ENCODE measurements at regions not wholly inside any gene's neighbourhood (a gene's known extent, or its start where the extent isn't known, plus 50 kb on each side); places are given as distances from the start of the nearest gene placed in this dataset.

- Histone ChIP-seq H3K4me1 (ENCODE audit: control insufficient read depth, insufficient read depth, low read length, poor library complexity, severe bottlenecking) (peaks cover 10% of the 10 kb centered on the region), H3K27ac (ENCODE audit: insufficient read depth, low read length, poor library complexity, severe bottlenecking) (no peak overlapping the region), H3K9me3 (ENCODE audit: control insufficient read depth, low read length) (no peaks in the 10 kb centered on the region), H3K36me3 (ENCODE audit: control insufficient read depth, insufficient read depth, low read length) (no peaks in the 10 kb centered on the region), H3K27me3 (replicated peaks; ENCODE audit: control insufficient read depth, insufficient read depth, low read length, poor library complexity, severe bottlenecking) (no peaks in the 10 kb centered on the region), H3K4me3 (ENCODE audit: insufficient read depth, low read depth, low read length, poor library complexity, severe bottlenecking) (no peak overlapping the region)
- no peak for DNase-seq
Measured at GRCh38 chr5:40223884-40224402, 455.8 kb upstream of the PTGER4 start.

GRCh38 chr5:40221796-40222195 is 457.9 kb upstream of the PTGER4 start:
- Histone ChIP-seq H3K36me3 (ENCODE audit: control insufficient read depth, insufficient read depth, low read length) (no peaks in the 10 kb centered on the region), H3K27me3 (replicated peaks; ENCODE audit: control insufficient read depth, insufficient read depth, low read length, poor library complexity, severe bottlenecking) (no peaks in the 10 kb centered on the region), H3K9me3 (ENCODE audit: control insufficient read depth, low read length) (no peaks in the 10 kb centered on the region), H3K4me3 (ENCODE audit: insufficient read depth, low read depth, low read length, poor library complexity, severe bottlenecking) (no peak overlapping the region), H3K4me1 (ENCODE audit: control insufficient read depth, insufficient read depth, low read length, poor library complexity, severe bottlenecking) (peaks cover 10% of the 10 kb centered on the region), H3K27ac (ENCODE audit: insufficient read depth, low read length, poor library complexity, severe bottlenecking) (no peak overlapping the region)
- DNase-seq, result no peak

- Histone ChIP-seq H3K4me1 (ENCODE audit: control insufficient read depth, insufficient read depth, low read length, poor library complexity, severe bottlenecking) (peaks cover 10% of the 10 kb centered on the region), H3K27me3 (replicated peaks; ENCODE audit: control insufficient read depth, insufficient read depth, low read length, poor library complexity, severe bottlenecking) (no peaks in the 10 kb centered on the region), H3K9me3 (ENCODE audit: control insufficient read depth, low read length) (no peaks in the 10 kb centered on the region), H3K27ac (ENCODE audit: insufficient read depth, low read length, poor library complexity, severe bottlenecking) (no peak overlapping the region), H3K36me3 (ENCODE audit: control insufficient read depth, insufficient read depth, low read length) (no peaks in the 10 kb centered on the region), H3K4me3 (ENCODE audit: insufficient read depth, low read depth, low read length, poor library complexity, severe bottlenecking) (no peak overlapping the region)
- DNase-seq, result no peak
Measured at GRCh38 chr5:40221255-40221654, 458.5 kb upstream of the PTGER4 start.

GRCh38 chr5:40220260-40220659 is 459.5 kb upstream of the PTGER4 start:
- H3K27ac ChIP-seq (ENCODE audit: insufficient read depth, low read length, poor library complexity, severe bottlenecking), result no peak overlapping the region
- no peak for DNase-seq
- peaks cover 10% of the 10 kb centered on the region for H3K4me1 ChIP-seq (ENCODE audit: control insufficient read depth, insufficient read depth, low read length, poor library complexity, severe bottlenecking)
- H3K27me3 ChIP-seq (replicated peaks; ENCODE audit: control insufficient read depth, insufficient read depth, low read length, poor library complexity, severe bottlenecking), result no peaks in the 10 kb centered on the region
- no peaks in the 10 kb centered on the region for H3K36me3 ChIP-seq (ENCODE audit: control insufficient read depth, insufficient read depth, low read length)
- H3K4me3 ChIP-seq (ENCODE audit: insufficient read depth, low read depth, low read length, poor library complexity, severe bottlenecking), result no peak overlapping the region
- no peaks in the 10 kb centered on the region for H3K9me3 ChIP-seq (ENCODE audit: control insufficient read depth, low read length)

GRCh38 chr5:40217553-40217952 is 462.2 kb upstream of the PTGER4 start:
- Histone ChIP-seq H3K36me3 (ENCODE audit: control insufficient read depth, insufficient read depth, low read length) (no peaks in the 10 kb centered on the region), H3K4me1 (ENCODE audit: control insufficient read depth, insufficient read depth, low read length, poor library complexity, severe bottlenecking) (no peaks in the 10 kb centered on the region), H3K4me3 (ENCODE audit: insufficient read depth, low read depth, low read length, poor library complexity, severe bottlenecking) (no peak overlapping the region), H3K9me3 (ENCODE audit: control insufficient read depth, low read length) (no peaks in the 10 kb centered on the region), H3K27ac (ENCODE audit: insufficient read depth, low read length, poor library complexity, severe bottlenecking) (no peak overlapping the region), H3K27me3 (replicated peaks; ENCODE audit: control insufficient read depth, insufficient read depth, low read length, poor library complexity, severe bottlenecking) (no peaks in the 10 kb centered on the region)
- no peak for DNase-seq

- no peak for DNase-seq
- H3K9me3 ChIP-seq (ENCODE audit: control insufficient read depth, low read length), result no peaks in the 10 kb centered on the region
- H3K36me3 ChIP-seq (ENCODE audit: control insufficient read depth, insufficient read depth, low read length), result no peaks in the 10 kb centered on the region
- no peak overlapping the region for H3K27ac ChIP-seq (ENCODE audit: insufficient read depth, low read length, poor library complexity, severe bottlenecking)
- H3K4me1 ChIP-seq (ENCODE audit: control insufficient read depth, insufficient read depth, low read length, poor library complexity, severe bottlenecking), result no peaks in the 10 kb centered on the region
- no peaks in the 10 kb centered on the region for H3K27me3 ChIP-seq (replicated peaks; ENCODE audit: control insufficient read depth, insufficient read depth, low read length, poor library complexity, severe bottlenecking)
- H3K4me3 ChIP-seq (ENCODE audit: insufficient read depth, low read depth, low read length, poor library complexity, severe bottlenecking), result no peak overlapping the region
Measured at GRCh38 chr5:40210694-40211093, 469.0 kb upstream of the PTGER4 start.

- no peaks in the 10 kb centered on the region for H3K27me3 ChIP-seq (replicated peaks; ENCODE audit: control insufficient read depth, insufficient read depth, low read length, poor library complexity, severe bottlenecking)
- H3K27ac ChIP-seq (ENCODE audit: insufficient read depth, low read length, poor library complexity, severe bottlenecking), result no peak overlapping the region
- H3K4me1 ChIP-seq (ENCODE audit: control insufficient read depth, insufficient read depth, low read length, poor library complexity, severe bottlenecking), result no peaks in the 10 kb centered on the region
- no peak overlapping the region for H3K4me3 ChIP-seq (ENCODE audit: insufficient read depth, low read depth, low read length, poor library complexity, severe bottlenecking)
- no peak for DNase-seq
- no peaks in the 10 kb centered on the region for H3K36me3 ChIP-seq (ENCODE audit: control insufficient read depth, insufficient read depth, low read length)
- no peaks in the 10 kb centered on the region for H3K9me3 ChIP-seq (ENCODE audit: control insufficient read depth, low read length)
Measured at GRCh38 chr5:40206030-40206429, 473.7 kb upstream of the PTGER4 start.

GRCh38 chr5:40204144-40204543 is 475.6 kb upstream of the PTGER4 start:
- Histone ChIP-seq H3K4me1 (ENCODE audit: control insufficient read depth, insufficient read depth, low read length, poor library complexity, severe bottlenecking) (no peaks in the 10 kb centered on the region), H3K27ac (ENCODE audit: insufficient read depth, low read length, poor library complexity, severe bottlenecking) (no peak overlapping the region), H3K36me3 (ENCODE audit: control insufficient read depth, insufficient read depth, low read length) (no peaks in the 10 kb centered on the region), H3K4me3 (ENCODE audit: insufficient read depth, low read depth, low read length, poor library complexity, severe bottlenecking) (no peak overlapping the region), H3K27me3 (replicated peaks; ENCODE audit: control insufficient read depth, insufficient read depth, low read length, poor library complexity, severe bottlenecking) (no peaks in the 10 kb centered on the region), H3K9me3 (ENCODE audit: control insufficient read depth, low read length) (no peaks in the 10 kb centered on the region)
- no peak for DNase-seq

GRCh38 chr5:40202814-40203440 is 476.8 kb upstream of the PTGER4 start:
- no peak for DNase-seq
- H3K4me3 ChIP-seq (ENCODE audit: insufficient read depth, low read depth, low read length, poor library complexity, severe bottlenecking), result no peak overlapping the region
- no peaks in the 10 kb centered on the region for H3K27me3 ChIP-seq (replicated peaks; ENCODE audit: control insufficient read depth, insufficient read depth, low read length, poor library complexity, severe bottlenecking)
- H3K27ac ChIP-seq (ENCODE audit: insufficient read depth, low read length, poor library complexity, severe bottlenecking), result no peak overlapping the region
- H3K4me1 ChIP-seq (ENCODE audit: control insufficient read depth, insufficient read depth, low read length, poor library complexity, severe bottlenecking), result no peaks in the 10 kb centered on the region
- H3K36me3 ChIP-seq (ENCODE audit: control insufficient read depth, insufficient read depth, low read length), result no peaks in the 10 kb centered on the region
- no peaks in the 10 kb centered on the region for H3K9me3 ChIP-seq (ENCODE audit: control insufficient read depth, low read length)

- Histone ChIP-seq H3K4me3 (ENCODE audit: insufficient read depth, low read depth, low read length, poor library complexity, severe bottlenecking) (no peak overlapping the region), H3K27ac (ENCODE audit: insufficient read depth, low read length, poor library complexity, severe bottlenecking) (no peak overlapping the region), H3K27me3 (replicated peaks; ENCODE audit: control insufficient read depth, insufficient read depth, low read length, poor library complexity, severe bottlenecking) (no peaks in the 10 kb centered on the region), H3K4me1 (ENCODE audit: control insufficient read depth, insufficient read depth, low read length, poor library complexity, severe bottlenecking) (no peaks in the 10 kb centered on the region), H3K9me3 (ENCODE audit: control insufficient read depth, low read length) (no peaks in the 10 kb centered on the region), H3K36me3 (ENCODE audit: control insufficient read depth, insufficient read depth, low read length) (no peaks in the 10 kb centered on the region)
- no peak for DNase-seq
Measured at GRCh38 chr5:40198736-40199135, 481.0 kb upstream of the PTGER4 start.

Data from effector memory CD4-positive, alpha-beta T cell (primary cell).